ENCODE measurements at regions not wholly inside any gene's neighbourhood (a gene's known extent, or its start where the extent isn't known, plus 50 kb on each side); places are given as distances from the start of the nearest gene placed in this dataset.

DNA sequence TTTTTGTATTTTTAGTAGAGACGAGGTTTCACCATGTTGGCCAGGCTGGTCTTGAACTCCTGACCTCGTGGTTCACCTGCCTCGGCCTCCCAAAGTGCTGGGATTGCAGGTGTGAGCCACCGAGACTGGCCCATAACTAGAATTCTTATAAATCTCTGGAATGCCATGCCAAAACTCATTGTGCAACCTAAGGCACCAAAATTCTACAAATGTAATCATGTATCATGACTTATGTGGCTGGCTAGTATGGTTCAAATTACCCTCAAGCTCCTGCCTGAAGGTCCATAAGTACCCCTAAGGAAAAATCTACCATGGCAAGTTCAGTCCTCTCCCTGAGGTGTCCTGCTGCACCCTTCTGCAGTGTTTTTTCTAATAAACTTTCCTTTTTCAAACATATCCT lies 63.8 kb upstream of the CSF1 start:
- Histone ChIP-seq H3K4me1 (ENCODE audit: insufficient read depth, low read length) (peaks cover 27% of the 10 kb centered on the region), H3K27ac (ENCODE audit: extremely low read length, insufficient read depth, low read length) (no peak overlapping the region), H3K4me3 (replicated peaks in 1 of 3; ENCODE audit: insufficient read depth in 1 of 3, low read depth in 2 of 3, low read length in 3 of 3) (no peak overlapping the region), H3K36me3 (replicated peaks in 1 of 2; ENCODE audit: control insufficient read depth in 1 of 2, insufficient read depth in 2 of 2, low read length in 2 of 2) (no peaks in the 10 kb centered on the region), H3K9me3 (ENCODE audit: low read length) (no peaks in the 10 kb centered on the region), H4K20me1 (ENCODE audit: insufficient read depth, low read length) (no peaks in the 10 kb centered on the region), H2AFZ (ENCODE audit: low read length) (no peak overlapping the region), H3K4me2 (ENCODE audit: low read depth, low read length) (no peak overlapping the region), H3K27me3 (ENCODE audit: control insufficient read depth in 1 of 2, insufficient read depth in 2 of 2, low read length in 2 of 2) (peaks cover 0 to 6% of the 10 kb centered on the region in 2 experiments; a peak in 3 of 5 replicates), H3K79me2 (ENCODE audit: insufficient read depth, low read length) (no peaks in the 10 kb centered on the region), H3K9ac (ENCODE audit: insufficient read depth, low read depth, low read length) (no peak overlapping the region)
- ChIA-PET POLR2A (no interaction called here), CTCF (ENCODE audit: low intra/inter-chr PET ratio, low total read pairs) (no interaction called here)
- 34% methylated on average over 4 of the region's 4 CpGs for WGBS (ENCODE audit: low lambda C conversion rate)
- FAIRE-seq: no peak
- TF ChIP-seq, protein P1, sequence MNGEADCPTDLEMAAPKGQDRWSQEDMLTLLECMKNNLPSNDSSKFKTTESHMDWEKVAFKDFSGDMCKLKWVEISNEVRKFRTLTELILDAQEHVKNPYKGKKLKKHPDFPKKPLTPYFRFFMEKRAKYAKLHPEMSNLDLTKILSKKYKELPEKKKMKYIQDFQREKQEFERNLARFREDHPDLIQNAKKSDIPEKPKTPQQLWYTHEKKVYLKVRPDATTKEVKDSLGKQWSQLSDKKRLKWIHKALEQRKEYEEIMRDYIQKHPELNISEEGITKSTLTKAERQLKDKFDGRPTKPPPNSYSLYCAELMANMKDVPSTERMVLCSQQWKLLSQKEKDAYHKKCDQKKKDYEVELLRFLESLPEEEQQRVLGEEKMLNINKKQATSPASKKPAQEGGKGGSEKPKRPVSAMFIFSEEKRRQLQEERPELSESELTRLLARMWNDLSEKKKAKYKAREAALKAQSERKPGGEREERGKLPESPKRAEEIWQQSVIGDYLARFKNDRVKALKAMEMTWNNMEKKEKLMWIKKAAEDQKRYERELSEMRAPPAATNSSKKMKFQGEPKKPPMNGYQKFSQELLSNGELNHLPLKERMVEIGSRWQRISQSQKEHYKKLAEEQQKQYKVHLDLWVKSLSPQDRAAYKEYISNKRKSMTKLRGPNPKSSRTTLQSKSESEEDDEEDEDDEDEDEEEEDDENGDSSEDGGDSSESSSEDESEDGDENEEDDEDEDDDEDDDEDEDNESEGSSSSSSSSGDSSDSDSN (CRISPR knock-in tag; IDR thresholded peaks at IDR 0.05): no peak
- BruUV-seq (replicated peaks): no TSS peak
- intact Hi-C loops (cut with micrococcal nuclease; ENCODE audit: unreplicated experiment) (no loop called here), in situ Hi-C loops (cut with HindIII; ENCODE audit: extremely low pct_ligation_motif_present, low pct_unique_long_range_greater_than_20kb) (no loop called here)
- no peak for DNase-seq (ENCODE audit: low spot score)
- ATAC-seq: no peak

DNA sequence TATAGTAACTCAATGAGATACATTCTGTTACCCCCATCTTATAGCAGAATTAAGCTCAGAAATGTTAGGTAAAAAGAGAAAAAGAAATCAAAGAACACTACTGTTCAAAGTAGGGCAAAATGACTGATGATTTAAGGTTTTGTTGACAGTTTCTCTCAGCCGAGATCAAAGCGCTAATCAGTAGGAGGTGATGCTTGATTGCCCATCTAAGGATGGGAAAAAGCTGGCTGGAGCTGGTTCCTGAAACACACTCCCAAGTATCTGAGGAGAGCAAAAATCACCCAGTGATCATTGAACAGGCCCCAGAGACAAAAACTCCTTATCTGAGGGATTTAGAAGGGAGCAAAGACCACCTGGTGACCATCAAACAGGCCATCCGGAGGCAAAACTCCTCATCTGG lies 64.5 kb upstream of the CSF1 start:
- Histone ChIP-seq H3K27me3 (ENCODE audit: control insufficient read depth in 1 of 2, insufficient read depth in 2 of 2, low read length in 2 of 2) (peaks cover 0 to 6% of the 10 kb centered on the region in 2 experiments; a peak in 3 of 5 replicates), H4K20me1 (ENCODE audit: insufficient read depth, low read length) (no peaks in the 10 kb centered on the region), H3K4me3 (replicated peaks in 1 of 3; ENCODE audit: insufficient read depth in 1 of 3, low read depth in 2 of 3, low read length in 3 of 3) (no peak overlapping the region), H3K36me3 (replicated peaks in 1 of 2; ENCODE audit: control insufficient read depth in 1 of 2, insufficient read depth in 2 of 2, low read length in 2 of 2) (no peaks in the 10 kb centered on the region), H3K9me3 (ENCODE audit: low read length) (no peaks in the 10 kb centered on the region), H3K4me2 (ENCODE audit: low read depth, low read length) (no peak overlapping the region), H3K4me1 (ENCODE audit: insufficient read depth, low read length) (peaks cover 20% of the 10 kb centered on the region), H3K79me2 (ENCODE audit: insufficient read depth, low read length) (no peaks in the 10 kb centered on the region), H3K9ac (ENCODE audit: insufficient read depth, low read depth, low read length) (no peak overlapping the region), H2AFZ (ENCODE audit: low read length) (no peak overlapping the region), H3K27ac (ENCODE audit: extremely low read length, insufficient read depth, low read length) (no peak overlapping the region)
- TF ChIP-seq, protein P2, sequence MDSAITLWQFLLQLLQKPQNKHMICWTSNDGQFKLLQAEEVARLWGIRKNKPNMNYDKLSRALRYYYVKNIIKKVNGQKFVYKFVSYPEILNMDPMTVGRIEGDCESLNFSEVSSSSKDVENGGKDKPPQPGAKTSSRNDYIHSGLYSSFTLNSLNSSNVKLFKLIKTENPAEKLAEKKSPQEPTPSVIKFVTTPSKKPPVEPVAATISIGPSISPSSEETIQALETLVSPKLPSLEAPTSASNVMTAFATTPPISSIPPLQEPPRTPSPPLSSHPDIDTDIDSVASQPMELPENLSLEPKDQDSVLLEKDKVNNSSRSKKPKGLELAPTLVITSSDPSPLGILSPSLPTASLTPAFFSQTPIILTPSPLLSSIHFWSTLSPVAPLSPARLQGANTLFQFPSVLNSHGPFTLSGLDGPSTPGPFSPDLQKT (CRISPR knock-in tag; IDR thresholded peaks at IDR 0.05; ENCODE audit: borderline replicate concordance): no peak
- TF ChIP-seq POLR2A (IDR thresholded peaks at IDR 0.05; ENCODE audit: insufficient read depth in 1 of 2, low read depth in 2 of 2, low read length in 2 of 2) (no peak), MLLT10 (CRISPR knock-in tag; IDR thresholded peaks at IDR 0.05) (no peak), ZNF816 (CRISPR knock-in tag; IDR thresholded peaks at IDR 0.05; ENCODE audit: borderline replicate concordance) (no peak)
- TF ChIP-seq, protein P3, sequence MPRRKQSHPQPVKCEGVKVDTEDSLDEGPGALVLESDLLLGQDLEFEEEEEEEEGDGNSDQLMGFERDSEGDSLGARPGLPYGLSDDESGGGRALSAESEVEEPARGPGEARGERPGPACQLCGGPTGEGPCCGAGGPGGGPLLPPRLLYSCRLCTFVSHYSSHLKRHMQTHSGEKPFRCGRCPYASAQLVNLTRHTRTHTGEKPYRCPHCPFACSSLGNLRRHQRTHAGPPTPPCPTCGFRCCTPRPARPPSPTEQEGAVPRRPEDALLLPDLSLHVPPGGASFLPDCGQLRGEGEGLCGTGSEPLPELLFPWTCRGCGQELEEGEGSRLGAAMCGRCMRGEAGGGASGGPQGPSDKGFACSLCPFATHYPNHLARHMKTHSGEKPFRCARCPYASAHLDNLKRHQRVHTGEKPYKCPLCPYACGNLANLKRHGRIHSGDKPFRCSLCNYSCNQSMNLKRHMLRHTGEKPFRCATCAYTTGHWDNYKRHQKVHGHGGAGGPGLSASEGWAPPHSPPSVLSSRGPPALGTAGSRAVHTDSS (CRISPR knock-in tag; conservative IDR thresholded peaks at IDR 0.05): no peak
- TF ChIP-seq, protein P4, sequence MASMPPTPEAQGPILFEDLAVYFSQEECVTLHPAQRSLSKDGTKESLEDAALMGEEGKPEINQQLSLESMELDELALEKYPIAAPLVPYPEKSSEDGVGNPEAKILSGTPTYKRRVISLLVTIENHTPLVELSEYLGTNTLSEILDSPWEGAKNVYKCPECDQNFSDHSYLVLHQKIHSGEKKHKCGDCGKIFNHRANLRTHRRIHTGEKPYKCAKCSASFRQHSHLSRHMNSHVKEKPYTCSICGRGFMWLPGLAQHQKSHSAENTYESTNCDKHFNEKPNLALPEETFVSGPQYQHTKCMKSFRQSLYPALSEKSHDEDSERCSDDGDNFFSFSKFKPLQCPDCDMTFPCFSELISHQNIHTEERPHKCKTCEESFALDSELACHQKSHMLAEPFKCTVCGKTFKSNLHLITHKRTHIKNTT (CRISPR knock-in tag; IDR thresholded peaks at IDR 0.05): no peak
- POLR2A ChIA-PET: no interaction called here
- intact Hi-C loops (cut with micrococcal nuclease; ENCODE audit: unreplicated experiment) (no loop called here), in situ Hi-C loops (cut with HindIII; ENCODE audit: extremely low pct_ligation_motif_present, low pct_unique_long_range_greater_than_20kb) (no loop called here)
- no peak for ATAC-seq
- CTCF ChIA-PET (ENCODE audit: low intra/inter-chr PET ratio, low total read pairs): no interaction called here
- 9% methylated on average over 3 of the region's 3 CpGs for WGBS (ENCODE audit: low lambda C conversion rate)
- FAIRE-seq: no peak
- no TSS peak for BruUV-seq (replicated peaks)
- DNase-seq (ENCODE audit: low spot score): no peak
